WERI-Rb-1 (cell line): ENCODE measurements at regions not wholly inside any gene's neighbourhood (a gene's known extent, or its start where the extent isn't known, plus 50 kb on each side); places are given as distances from the start of the nearest gene placed in this dataset.
A peak's percentile ranks its signal among the peaks of the same experiment; 100 is the strongest.

Experiments used
- DNase-seq: peaks from one replicate; pipeline ENCODE4 v3.0.0-alpha.2; 2020
- H3K27ac ChIP-seq: fragments of 250-450 bp; sonication (Bioruptor Pico); 2 replicates; pipeline ENCODE4 v1.5.1; 2020; ENCODE audit warnings: mild to moderate bottlenecking, moderate library complexity
- H3K27me3 ChIP-seq: fragments of 250-450 bp; sonication (Bioruptor Pico); 2 replicates; pipeline ENCODE4 v1.5.1; 2021; ENCODE audit warnings: mild to moderate bottlenecking, low read depth, moderate library complexity; ENCODE audit not compliant: insufficient read depth, severe bottlenecking
- H3K36me3 ChIP-seq: fragments of 250-450 bp; sonication (Bioruptor Pico); 2 replicates; pipeline ENCODE4 v1.5.1; 2020; ENCODE audit warnings: mild to moderate bottlenecking, moderate library complexity
- H3K4me3 ChIP-seq: 2 replicates; pipeline ENCODE4 v1.5.1; 2011; ENCODE audit warnings: low read depth, mild to moderate bottlenecking, control low read depth, low read length
- H3K9me3 ChIP-seq: fragments of 250-450 bp; sonication (Bioruptor Pico); 2 replicates; pipeline ENCODE4 v1.5.1; 2021; ENCODE audit warnings: mild to moderate bottlenecking, moderate library complexity; ENCODE audit not compliant: severe bottlenecking
- CTCF ChIP-seq: IDR thresholded peaks from 2 replicates; pipeline ENCODE4 v1.5.1; 2011; ENCODE audit warnings: low read depth, mild to moderate bottlenecking, control low read depth, inconsistent platforms, low read length

GRCh38 chr17:56030009-56030624, 123.2 kb upstream of the ANKFN1 start:
- TF ChIP-seq CTCF = peak; percentile 37
- Histone ChIP-seq H3K4me3 (no peak overlapping the region), H3K27ac (peak overlapping the region; percentile 1; the same call in 1 of the 2 replicates), H3K27me3 (no peaks in the 10 kb centered on the region), H3K9me3 (no peaks in the 10 kb centered on the region), H3K36me3 (no peaks in the 10 kb centered on the region)
- DNase-seq = peak; percentile 29

GRCh38 chr17:56031636-56032035, 121.6 kb upstream of the ANKFN1 start:
- H3K27me3 ChIP-seq = no peaks in the 10 kb centered on the region
- H3K4me3 ChIP-seq = no peak overlapping the region
- no peaks in the 10 kb centered on the region for H3K9me3 ChIP-seq
- no peaks in the 10 kb centered on the region for H3K36me3 ChIP-seq
- no peak for TF ChIP-seq CTCF
- H3K27ac ChIP-seq = no peak overlapping the region
- no peak for DNase-seq

GRCh38 chr17:56034197-56034635, 119.1 kb upstream of the ANKFN1 start:
- H3K27me3 ChIP-seq = no peaks in the 10 kb centered on the region
- TF ChIP-seq CTCF = no peak
- H3K36me3 ChIP-seq = no peaks in the 10 kb centered on the region
- DNase-seq = peak; percentile 9
- H3K4me3 ChIP-seq = no peak overlapping the region
- no peaks in the 10 kb centered on the region for H3K9me3 ChIP-seq
- H3K27ac ChIP-seq = peak overlapping the region; percentile 53

GRCh38 chr17:56038131-56038530, 115.1 kb upstream of the ANKFN1 start:
- Histone ChIP-seq H3K36me3 (no peaks in the 10 kb centered on the region), H3K9me3 (no peaks in the 10 kb centered on the region), H3K27me3 (no peaks in the 10 kb centered on the region), H3K4me3 (no peak overlapping the region), H3K27ac (no peak overlapping the region)
- TF ChIP-seq CTCF = no peak
- DNase-seq = peak; percentile 25

GRCh38 chr17:56045872-56046271, 107.4 kb upstream of the ANKFN1 start:
- H3K9me3 ChIP-seq = no peaks in the 10 kb centered on the region
- H3K4me3 ChIP-seq = no peak overlapping the region
- no peak for TF ChIP-seq CTCF
- H3K36me3 ChIP-seq = no peaks in the 10 kb centered on the region
- no peak overlapping the region for H3K27ac ChIP-seq
- DNase-seq = no peak
- H3K27me3 ChIP-seq = no peaks in the 10 kb centered on the region

- peaks cover 4% of the 10 kb centered on the region for H3K9me3 ChIP-seq
- no peak for TF ChIP-seq CTCF
Observed at GRCh38 chr17:56047331-56047730, 105.9 kb upstream of the ANKFN1 start.

More at GRCh38 chr17:56047331-56047730, 105.9 kb upstream of the ANKFN1 start:
- DNase-seq = no peak
- H3K27me3 ChIP-seq = no peaks in the 10 kb centered on the region
- H3K4me3 ChIP-seq = no peak overlapping the region
- H3K27ac ChIP-seq = no peak overlapping the region
- no peaks in the 10 kb centered on the region for H3K36me3 ChIP-seq
